Hindlimb muscle (tissue), 1 donor: ENCODE measurements at regions not wholly inside any gene's neighbourhood (a gene's known extent, or its start where the extent isn't known, plus 50 kb on each side); places are given as distances from the start of the nearest gene placed in this dataset.

ENCODE experiments used
- DNase-seq: peaks from one replicate; pipeline ENCODE4 v3.0.0-alpha.2; 2013

- DNase-seq, result no peak
Measured at GRCh38 chrX:140848800-140849199, 139.2 kb downstream of the LINC00632 start.

DNA sequence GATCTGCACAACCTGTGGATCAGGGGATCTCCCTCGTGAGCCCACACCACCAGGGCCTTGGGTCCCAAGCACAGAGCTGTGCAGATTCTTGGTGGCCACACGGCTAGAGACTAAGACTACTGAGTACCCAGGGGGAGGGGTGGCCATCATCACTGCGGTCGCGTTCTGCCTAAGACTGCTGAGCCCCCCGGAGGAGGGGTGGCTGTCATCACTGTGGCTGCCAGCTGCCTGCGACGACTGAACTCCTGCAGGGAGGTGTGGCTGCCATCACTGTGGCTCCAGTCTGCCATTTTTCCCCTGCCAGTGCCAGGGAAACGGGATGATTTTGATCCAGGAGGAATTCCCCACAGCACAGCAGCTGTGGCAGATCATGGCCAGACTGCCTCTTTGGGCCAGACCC is 141.7 kb upstream of the SPANXB1 start:
- no peak for DNase-seq

DNA sequence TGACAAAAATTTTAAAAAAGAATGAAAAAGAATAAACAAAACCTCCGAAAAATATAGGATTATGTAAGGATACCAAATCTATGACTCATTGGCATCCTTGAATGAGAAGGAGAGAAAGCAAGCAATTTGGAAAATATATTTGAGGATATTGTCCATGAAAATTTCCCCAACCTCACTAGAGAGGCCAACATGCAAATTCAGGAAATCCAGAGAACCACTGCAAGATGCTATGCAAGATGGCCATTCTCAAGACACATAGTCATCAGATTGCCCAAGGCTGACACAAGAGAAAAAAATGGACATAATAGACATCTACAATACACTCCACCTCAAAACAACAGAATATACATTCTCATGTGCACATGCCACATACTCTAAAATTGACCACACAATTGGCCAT is 135.9 kb upstream of the SPANXB1 start:
- DNase-seq, result no peak

GRCh38 chrX:140912606-140913005 is 89.8 kb upstream of the SPANXB1 start:
- no peak for DNase-seq

GRCh38 chrX:140913802-140914501 is 88.4 kb upstream of the SPANXB1 start:
- DNase-seq, result no peak

DNA sequence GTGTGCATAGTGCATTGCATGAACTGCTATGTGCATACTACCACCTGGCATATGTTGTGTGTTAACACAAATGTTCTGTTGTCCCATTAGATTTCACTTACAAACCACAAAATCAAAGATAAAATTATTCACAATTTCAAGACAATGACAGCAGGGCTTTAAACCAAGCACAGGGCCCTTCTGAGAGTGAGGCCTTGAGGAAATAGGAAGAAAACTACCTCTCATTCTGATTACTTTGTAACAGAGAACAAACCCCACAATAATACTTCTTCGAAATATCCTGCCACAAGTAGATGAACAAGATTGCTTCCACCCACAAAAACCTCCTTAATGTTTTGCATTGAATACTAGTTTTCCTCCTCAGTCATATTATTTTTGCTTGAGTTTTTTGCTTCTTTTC is 85.5 kb upstream of the SPANXB1 start:
- DNase-seq, result no peak

DNA sequence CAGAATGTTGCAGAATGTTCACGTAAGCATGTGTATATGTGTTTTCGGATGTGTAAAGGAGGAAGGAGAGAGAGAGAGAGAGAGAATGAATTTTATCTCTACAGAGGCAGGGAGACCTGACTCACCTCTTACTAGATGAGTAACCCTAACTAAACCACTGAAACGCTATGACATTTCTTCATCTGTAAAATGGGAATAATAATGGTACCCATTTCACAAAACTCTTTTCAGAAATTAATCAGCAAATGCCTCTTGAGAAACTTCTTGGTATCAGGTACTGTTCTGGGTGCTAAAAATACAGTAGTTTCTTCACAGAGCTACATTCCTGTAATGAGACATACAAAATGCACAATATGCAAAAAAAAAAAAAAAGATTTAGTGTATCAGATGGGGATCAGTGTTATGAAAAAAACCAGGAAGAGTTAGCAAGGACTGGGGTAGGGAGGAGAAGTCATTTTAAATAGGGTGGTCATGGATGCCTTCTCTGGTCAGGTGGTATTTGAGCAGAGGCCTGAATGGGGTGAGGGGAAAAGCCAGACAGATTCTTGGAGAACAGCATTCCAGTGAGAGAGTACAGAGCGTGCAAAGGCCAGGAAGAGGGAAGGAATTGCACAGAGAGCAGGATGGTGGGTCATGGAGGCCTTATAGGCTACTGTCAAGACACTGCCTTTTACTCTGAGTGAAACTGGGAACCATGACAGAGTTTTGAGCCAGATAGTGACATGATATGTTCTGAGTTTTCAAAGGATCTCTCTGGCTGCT is 84.9 kb upstream of the SPANXB1 start:
- DNase-seq, result no peak

GRCh38 chrX:140918398-140919038 is 83.9 kb upstream of the SPANXB1 start:
- peak; percentile 8 for DNase-seq

DNA sequence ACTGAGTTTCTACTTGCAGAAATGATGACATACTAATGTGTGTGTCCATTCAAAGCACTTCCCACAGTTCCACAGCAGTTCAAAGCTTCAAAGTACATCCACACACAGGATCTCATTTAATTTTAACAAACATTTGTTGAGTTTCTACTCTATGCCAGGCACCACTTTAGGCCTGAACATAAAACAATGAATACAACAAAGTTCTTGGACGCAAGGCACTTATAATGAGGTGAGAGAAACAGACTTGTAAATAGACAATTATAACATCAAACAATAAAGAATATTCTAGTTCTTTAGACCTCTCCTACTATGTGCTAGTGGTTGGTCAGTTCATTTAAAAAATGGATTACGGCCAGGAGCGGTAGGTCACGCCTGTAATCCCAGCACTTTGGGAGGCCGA is 82.0 kb upstream of the SPANXB1 start:
- DNase-seq, result no peak

DNA sequence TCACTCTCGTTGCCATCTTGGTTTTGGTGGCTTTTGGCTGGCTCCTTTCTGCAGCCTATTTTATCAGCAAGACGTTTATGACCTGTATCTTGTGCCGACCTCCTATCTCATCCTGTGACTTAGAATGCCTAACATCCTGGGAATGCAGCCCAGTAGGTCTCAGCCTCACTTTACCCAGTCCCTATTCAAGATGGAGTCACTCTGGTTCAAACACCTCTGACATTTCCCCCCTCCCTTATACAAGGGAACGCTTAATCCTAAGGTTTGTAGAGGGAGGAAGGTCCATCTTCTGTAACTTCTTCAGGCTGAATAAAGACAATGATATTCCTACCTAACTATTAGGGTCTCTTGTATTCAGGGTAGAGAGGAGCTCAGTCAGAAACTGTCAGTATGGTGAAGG is 79.3 kb upstream of the SPANXB1 start:
- DNase-seq, result no peak

GRCh38 chrX:140928739-140929138 is 73.7 kb upstream of the SPANXB1 start:
- DNase-seq, result no peak

GRCh38 chrX:140933016-140933415 is 69.4 kb upstream of the SPANXB1 start:
- no peak for DNase-seq

DNA sequence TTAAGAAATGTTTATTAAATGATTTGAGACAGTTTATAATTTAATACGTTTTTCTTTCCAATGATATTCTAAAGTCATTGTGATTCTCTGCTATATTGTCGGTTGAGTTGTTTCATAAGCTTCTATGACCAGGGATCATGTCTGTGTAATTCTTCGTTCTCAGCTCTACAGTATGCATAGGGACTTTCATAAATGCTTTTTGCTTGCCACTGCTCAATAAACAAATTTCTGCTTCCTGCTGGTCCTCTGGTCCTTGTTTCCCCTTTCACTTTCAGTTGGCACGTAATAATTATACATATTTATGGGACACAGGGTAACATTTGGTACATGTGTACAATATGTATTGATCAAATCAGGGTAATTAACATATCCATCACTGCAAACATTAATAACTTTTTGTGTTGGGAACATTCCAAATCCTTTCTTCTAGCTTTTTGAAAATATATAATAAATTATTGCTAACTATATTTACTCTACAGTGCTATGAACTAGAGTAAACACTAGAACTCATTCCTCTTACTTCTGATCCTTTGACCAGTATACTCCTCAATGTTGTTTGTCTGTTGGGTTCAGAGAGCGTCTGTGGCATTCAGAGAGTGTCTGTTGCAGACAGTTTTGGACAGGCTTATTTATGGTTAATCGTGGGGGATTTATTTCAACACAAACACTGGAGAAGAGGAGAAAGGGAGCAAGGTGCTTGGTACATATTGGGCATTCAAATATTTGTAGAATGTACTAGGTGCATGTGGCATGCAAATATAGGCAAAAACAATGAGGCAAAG is 68.3 kb upstream of the SPANXB1 start:
- DNase-seq, result no peak

- DNase-seq, result no peak
Measured at GRCh38 chrX:140943513-140943912, 58.9 kb upstream of the SPANXB1 start.

- no peak for DNase-seq
Measured at GRCh38 chrX:140944710-140945109, 57.7 kb upstream of the SPANXB1 start.

DNA sequence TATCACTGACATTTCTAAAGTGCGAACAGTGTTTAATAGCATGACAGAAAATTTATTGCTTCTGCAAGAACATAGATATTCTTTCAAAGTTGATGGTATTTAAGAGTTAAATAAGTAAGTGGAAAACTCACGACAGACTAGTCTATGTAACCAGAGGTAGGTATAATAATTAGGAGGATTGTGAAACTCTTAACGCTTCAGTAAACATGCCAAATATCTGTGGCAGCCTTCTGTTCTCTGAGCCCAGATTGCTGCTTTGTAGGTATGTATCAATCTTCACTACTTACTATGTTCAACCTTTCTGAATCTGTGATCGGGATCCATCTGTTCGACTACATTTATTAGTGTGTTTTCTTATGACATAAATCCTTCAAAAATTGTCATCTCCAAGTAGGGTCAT is 53.6 kb upstream of the SPANXB1 start:
- DNase-seq, result no peak

DNA sequence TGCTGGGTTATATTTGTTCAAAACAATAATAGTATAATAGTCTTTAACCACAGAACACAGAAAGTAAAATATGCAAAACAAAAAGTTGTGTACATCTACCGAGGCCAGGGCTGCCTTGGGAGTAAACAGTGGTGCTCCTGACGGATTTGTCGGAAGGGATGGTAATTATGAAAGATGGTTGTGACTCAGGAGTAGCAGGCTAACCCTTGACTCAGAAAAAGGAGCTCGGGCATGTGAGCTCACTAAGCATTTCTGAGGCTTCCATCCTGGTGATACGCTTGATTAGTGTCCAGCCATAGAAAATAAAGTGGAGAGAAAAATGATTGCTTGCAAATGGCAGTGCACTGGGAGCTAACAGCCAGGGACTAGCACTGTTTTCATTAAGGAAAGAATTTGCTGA is 53.2 kb upstream of the SPANXB1 start:
- no peak for DNase-seq
